Stomach (tissue), 8 donors: ENCODE measurements at regions not wholly inside any gene's neighbourhood (a gene's known extent, or its start where the extent isn't known, plus 50 kb on each side); places are given as distances from the start of the nearest gene placed in this dataset.

Experiments
- DNase-seq, 2 donors: peaks; one replicate each; pipeline versions ENCODE4 v3.0.0 to v3.0.0-alpha.2; 2013 to 2019
- H3K27ac ChIP-seq, 5 donors: fragments of 200-600 bp in 4 of 5; sonication (generic) in 4 of 5; one replicate each; pipeline ENCODE4 v1.5.1; 2013 to 2019; ENCODE audit warnings: mild to moderate bottlenecking in 1 of 5, moderate library complexity in 1 of 5
- H3K27me3 ChIP-seq, 3 donors: fragments of 200-600 bp; sonication (generic); one replicate each; pipeline ENCODE4 v1.5.1; 2017 to 2019; ENCODE audit warnings: mixed run types in 1 of 3
- H3K36me3 ChIP-seq, 4 donors: fragments of 200-600 bp; sonication (generic); 1 replicate in 3 of 4; 2 replicates in 1 of 4; pipeline ENCODE4 v1.5.1; 2016 to 2019
- H3K4me1 ChIP-seq, 4 donors: fragments of 200-600 bp; sonication (generic); one replicate each; pipeline ENCODE4 v1.5.1; 2016 to 2019
- H3K4me3 ChIP-seq, 4 donors: fragments of 200-600 bp; sonication (generic) in 3 of 4; one replicate each; pipeline ENCODE4 v1.5.1; 2016 to 2019; ENCODE audit warnings: mild to moderate bottlenecking in 1 of 4
- H3K9me3 ChIP-seq, 4 donors: fragments of 200-600 bp; sonication (generic); one replicate each; pipeline ENCODE4 v1.5.1; 2016 to 2019
- EP300 ChIP-seq: sonication (generic); formaldehyde crosslinking; IDR thresholded peaks from one replicate; pipeline ENCODE4 v1.6.1; 2017; ENCODE audit warnings: antibody characterized with exemption
- POLR2A ChIP-seq, 4 donors: fragments of 450-650 bp; IDR thresholded peaks; one replicate each; pipeline ENCODE4 v1.6.1; 2016; ENCODE audit warnings: antibody characterized with exemption in 4 of 4, control low read depth in 2 of 4, mild to moderate bottlenecking in 1 of 4, moderate library complexity in 1 of 4
- POLR2AphosphoS5 ChIP-seq, 3 donors: sonication (generic); formaldehyde crosslinking; IDR thresholded peaks; one replicate each; pipeline ENCODE4 v1.6.1; 2016; ENCODE audit warnings: antibody characterized with exemption in 3 of 3
- WGBS, 5 donors: extraction: QIAGEN DNeasy Blood & Tissue Kit in 3 of 5; methylation state at CpG; one replicate each; pipeline versions ENCODE4 v1.1.5 to v1.1.7; 2013 to 2018; 5-methylcytosine and 5-hydroxymethylcytosine counted together
- intact Hi-C: fragments of 100-400 bp; cut with DNase I; formaldehyde crosslinking; loops from one replicate; pipeline ENCODE4 v1.15.1; 2023; ENCODE audit warnings: low total_unique reads
- TF ChIP-seq, protein P1 (sequence below), 7 experiments: fragments of 450-650 bp in 4 of 7; fragments of 200-600 bp in 3 of 7; sonication (generic) in 3 of 7; IDR thresholded peaks; one replicate each; pipeline ENCODE4 v1.5.1; 2016 to 2019; ENCODE audit warnings: antibody characterized with exemption in 7 of 7, control low read depth in 2 of 7, mild to moderate bottlenecking in 1 of 7
- donor health status: healthy with polysubstance abuse.
- donor health status: Bipolar disorder and iron deficiency.
- donor health status: healthy.

DNA sequence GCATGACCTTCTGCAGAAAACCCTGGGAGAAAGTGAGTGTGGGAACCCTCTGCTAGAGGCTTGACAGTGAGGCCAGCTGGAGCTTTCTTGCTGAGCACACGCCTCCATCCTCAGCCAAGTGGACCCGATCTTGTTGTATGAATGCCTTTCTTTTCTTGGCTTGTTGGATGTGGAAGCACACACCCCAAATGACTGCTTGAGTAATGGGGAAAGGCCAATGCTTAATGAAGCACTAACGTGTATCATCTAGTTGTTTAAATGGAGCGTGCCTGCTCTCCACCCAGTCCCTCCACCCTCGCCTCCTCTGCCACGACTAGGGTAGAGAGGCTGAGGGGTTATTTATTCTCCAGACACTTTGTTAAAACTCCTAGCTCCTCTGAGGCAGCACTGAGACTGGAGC is 54.3 kb upstream of the IKBKE start:
- Histone ChIP-seq H3K27ac (peak overlapping the region in 1 of 5 donors; percentile 31), H3K27me3 (no peaks in the 10 kb centered on the region), H3K9me3 (no peaks in the 10 kb centered on the region), H3K4me1 (peaks cover 0 to 25% (median 10%) of the 10 kb centered on the region in 4 donors), H3K36me3 (peaks cover 4 to 67% (median 23%) of the 10 kb centered on the region in 4 donors), H3K4me3 (no peak overlapping the region)
- TF ChIP-seq POLR2A (IDR thresholded peaks at IDR 0.05): no peak
- no peak for TF ChIP-seq POLR2AphosphoS5 (IDR thresholded peaks at IDR 0.05)
- TF ChIP-seq, protein P1, sequence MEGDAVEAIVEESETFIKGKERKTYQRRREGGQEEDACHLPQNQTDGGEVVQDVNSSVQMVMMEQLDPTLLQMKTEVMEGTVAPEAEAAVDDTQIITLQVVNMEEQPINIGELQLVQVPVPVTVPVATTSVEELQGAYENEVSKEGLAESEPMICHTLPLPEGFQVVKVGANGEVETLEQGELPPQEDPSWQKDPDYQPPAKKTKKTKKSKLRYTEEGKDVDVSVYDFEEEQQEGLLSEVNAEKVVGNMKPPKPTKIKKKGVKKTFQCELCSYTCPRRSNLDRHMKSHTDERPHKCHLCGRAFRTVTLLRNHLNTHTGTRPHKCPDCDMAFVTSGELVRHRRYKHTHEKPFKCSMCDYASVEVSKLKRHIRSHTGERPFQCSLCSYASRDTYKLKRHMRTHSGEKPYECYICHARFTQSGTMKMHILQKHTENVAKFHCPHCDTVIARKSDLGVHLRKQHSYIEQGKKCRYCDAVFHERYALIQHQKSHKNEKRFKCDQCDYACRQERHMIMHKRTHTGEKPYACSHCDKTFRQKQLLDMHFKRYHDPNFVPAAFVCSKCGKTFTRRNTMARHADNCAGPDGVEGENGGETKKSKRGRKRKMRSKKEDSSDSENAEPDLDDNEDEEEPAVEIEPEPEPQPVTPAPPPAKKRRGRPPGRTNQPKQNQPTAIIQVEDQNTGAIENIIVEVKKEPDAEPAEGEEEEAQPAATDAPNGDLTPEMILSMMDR (IDR thresholded peaks at IDR 0.05): no peak
- no peak for TF ChIP-seq EP300
- WGBS, 5 donors: 58 to 82% (median 64%) methylated on average over 6 of the region's 6 CpGs
- peak in 1 of 2 donors; percentile 69 for DNase-seq
- intact Hi-C loops: no loop called here

DNA sequence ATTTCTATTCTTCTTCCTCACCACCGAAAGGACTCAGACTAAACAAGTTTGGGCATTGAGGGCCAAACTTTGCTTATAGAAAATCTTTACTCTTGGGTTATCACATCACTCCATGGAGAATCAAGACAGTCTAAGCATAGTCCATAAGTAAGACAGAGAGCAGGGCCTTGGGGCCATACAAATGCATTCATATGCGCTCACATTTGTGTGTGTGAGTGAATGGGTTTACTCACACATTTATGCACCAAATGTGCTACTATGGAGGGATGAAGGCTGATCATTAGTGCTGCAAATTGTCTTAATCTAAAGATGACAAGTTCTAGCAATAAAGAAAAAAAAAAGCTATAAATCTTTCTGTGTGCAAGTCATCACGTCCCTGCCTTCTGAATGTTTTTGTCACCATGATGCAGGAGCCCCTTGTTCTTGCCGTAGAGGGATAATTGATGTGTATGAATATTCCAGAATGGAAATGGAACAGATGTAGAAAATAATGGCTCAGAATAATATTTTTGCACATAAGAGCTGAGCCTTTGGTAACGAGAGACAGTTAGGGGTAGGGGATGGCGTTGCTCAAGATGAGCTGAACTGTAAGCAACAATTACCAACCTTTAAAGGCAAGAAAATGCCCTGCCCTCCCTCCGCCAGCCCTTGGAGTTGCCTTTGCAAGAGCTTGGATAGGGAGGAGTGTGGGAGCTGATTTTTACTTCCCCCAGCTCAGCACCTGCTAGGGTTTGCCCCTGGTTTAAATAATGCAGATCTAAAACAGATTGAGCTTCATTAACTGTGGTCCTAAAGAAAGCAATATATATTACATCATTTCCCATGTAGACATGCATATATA is 52.3 kb upstream of the IKBKE start:
- H3K4me3 ChIP-seq: no peak overlapping the region
- TF ChIP-seq POLR2A (IDR thresholded peaks at IDR 0.05): no peak
- no peak for TF ChIP-seq POLR2AphosphoS5 (IDR thresholded peaks at IDR 0.05)
- TF ChIP-seq, protein P1 (IDR thresholded peaks at IDR 0.05): no peak
- no peak for TF ChIP-seq EP300

GRCh38 chr1:206419250-206419649 is 51.0 kb upstream of the IKBKE start:
- no peak for TF ChIP-seq POLR2AphosphoS5 (IDR thresholded peaks at IDR 0.05)
- TF ChIP-seq, protein P1 (IDR thresholded peaks at IDR 0.05): no peak
- H3K36me3 ChIP-seq: peaks cover 8 to 92% (median 52%) of the 10 kb centered on the region in 4 donors
- intact Hi-C loops: no loop called here
- H3K4me3 ChIP-seq: no peak overlapping the region
- H3K4me1 ChIP-seq: peaks cover 0 to 25% (median 10%) of the 10 kb centered on the region in 4 donors
- peak; percentile 29 to 54 for DNase-seq
- WGBS, 5 donors: 24 to 52% (median 28%) methylated on average over 2 of the region's 2 CpGs
- no peak overlapping the region for H3K27ac ChIP-seq
- H3K9me3 ChIP-seq: no peaks in the 10 kb centered on the region
- H3K27me3 ChIP-seq: no peaks in the 10 kb centered on the region

More for the DNA sequence above, 52.3 kb upstream of the IKBKE start:
- Histone ChIP-seq H3K4me1 (peaks cover 0 to 25% (median 10%) of the 10 kb centered on the region in 4 donors), H3K27me3 (no peaks in the 10 kb centered on the region), H3K36me3 (peaks cover 8 to 85% (median 42%) of the 10 kb centered on the region in 4 donors), H3K27ac (no peak overlapping the region), H3K9me3 (no peaks in the 10 kb centered on the region)
- no peak for DNase-seq
- WGBS, 5 donors: 94 to 98% (median 97%) methylated on average over 7 of the region's 7 CpGs
- intact Hi-C loops: no loop called here

- Histone ChIP-seq H3K27me3 (no peaks in the 10 kb centered on the region), H3K4me3 (no peak overlapping the region), H3K36me3 (peaks cover 8 to 93% (median 55%) of the 10 kb centered on the region in 4 donors), H3K27ac (no peak overlapping the region), H3K9me3 (no peaks in the 10 kb centered on the region), H3K4me1 (peaks cover 0 to 25% (median 10%) of the 10 kb centered on the region in 4 donors)
- no peak for DNase-seq
- 88 to 98% (median 90%) methylated on average over 2 of the region's 2 CpGs for WGBS, 5 donors
- intact Hi-C loops: no loop called here
- TF ChIP-seq POLR2AphosphoS5 (IDR thresholded peaks at IDR 0.05) (no peak), EP300 (no peak), POLR2A (IDR thresholded peaks at IDR 0.05) (no peak)
- TF ChIP-seq, protein P1 (IDR thresholded peaks at IDR 0.05): no peak
These were observed 50.5 kb upstream of the IKBKE start for GRCh38 chr1:206419783-206420182.
